Epithelial cell of prostate (primary cell): ENCODE measurements at regions not wholly inside any gene's neighbourhood (a gene's known extent, or its start where the extent isn't known, plus 50 kb on each side); places are given as distances from the start of the nearest gene placed in this dataset.
"Not testable (repeated sequence)": the region's sequence is repeated elsewhere in the genome, so short reads cannot be mapped to it uniquely, and the experiment has no call there.

Experiments used
- DNase-seq: peaks from one replicate; pipeline ENCODE4 v3.0.0-alpha.2; 2011; ENCODE audit warnings: low read depth, low spot score
- H3K27ac ChIP-seq: fragments of 450-650 bp; 2 replicates; pipeline ENCODE4 v1.5.1; 2017; ENCODE audit warnings: mild to moderate bottlenecking

DNA sequence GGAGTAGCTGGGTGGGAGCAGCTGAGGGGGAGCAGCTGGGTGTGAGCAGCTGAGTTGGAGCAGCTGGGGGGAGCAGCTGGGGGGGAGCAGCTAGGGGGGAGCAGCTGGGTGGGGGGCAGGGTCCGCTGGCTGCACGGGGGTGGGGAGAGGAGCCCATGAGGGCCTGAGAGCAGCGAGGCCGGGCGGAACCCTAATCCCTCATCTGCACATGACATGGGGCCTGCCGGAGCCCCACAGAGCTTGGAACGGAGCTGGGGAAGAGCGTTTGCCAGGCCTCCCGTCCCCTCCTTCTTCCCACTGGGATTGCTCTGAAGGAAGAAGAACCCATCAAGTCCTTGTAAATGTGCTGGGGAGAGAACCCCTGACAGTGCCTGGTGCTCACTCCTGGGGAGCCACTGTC, 83.2 kb upstream of the LPCAT1 start:
- not testable (repeated sequence) for H3K27ac ChIP-seq, DNase-seq

GRCh38 chr5:1603916-1604315, 80.2 kb upstream of the LPCAT1 start:
- H3K27ac ChIP-seq, DNase-seq: not testable (repeated sequence)

- DNase-seq, H3K27ac ChIP-seq: not testable (repeated sequence)
Observed at GRCh38 chr5:1601565-1601964, 77.8 kb upstream of the LPCAT1 start.

DNA sequence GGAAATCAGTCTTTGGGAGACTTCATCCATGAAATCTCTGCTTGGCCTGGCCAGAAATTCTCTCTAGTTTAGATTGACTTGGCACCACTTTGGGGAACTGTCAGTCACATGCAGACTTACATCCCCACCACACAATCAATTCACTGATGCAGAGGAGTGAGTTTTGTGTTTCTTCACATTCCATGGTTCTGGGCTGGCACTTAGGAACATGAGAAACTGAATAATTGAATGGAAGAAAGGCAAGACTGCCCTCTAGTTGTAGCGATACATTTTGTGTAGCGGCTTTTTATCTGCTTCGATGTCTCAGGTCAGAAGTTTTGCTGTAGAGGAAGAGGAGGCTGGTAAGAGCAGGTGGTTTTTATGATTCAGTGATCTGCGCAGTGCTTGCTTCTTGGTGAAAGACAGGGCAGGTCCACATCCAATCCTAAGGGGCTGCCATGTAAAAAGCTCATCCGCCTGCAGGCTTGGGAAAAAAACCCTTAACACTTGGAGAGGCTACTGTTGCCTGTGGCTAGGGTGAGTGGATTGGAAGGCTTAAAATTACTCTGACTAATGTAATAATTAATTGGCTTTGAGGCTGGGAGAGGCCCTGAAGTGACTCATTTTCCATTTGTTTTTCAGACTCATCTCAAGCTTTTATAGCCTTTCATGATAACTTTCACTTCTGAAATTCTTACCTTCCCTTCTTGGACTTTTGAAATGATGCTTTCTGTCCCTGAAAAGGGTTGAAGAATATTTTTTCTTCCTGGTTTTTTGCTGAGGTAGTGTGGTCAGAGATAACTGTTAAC, 75.4 kb upstream of the LPCAT1 start:
- H3K27ac ChIP-seq, DNase-seq: not testable (repeated sequence)

DNA sequence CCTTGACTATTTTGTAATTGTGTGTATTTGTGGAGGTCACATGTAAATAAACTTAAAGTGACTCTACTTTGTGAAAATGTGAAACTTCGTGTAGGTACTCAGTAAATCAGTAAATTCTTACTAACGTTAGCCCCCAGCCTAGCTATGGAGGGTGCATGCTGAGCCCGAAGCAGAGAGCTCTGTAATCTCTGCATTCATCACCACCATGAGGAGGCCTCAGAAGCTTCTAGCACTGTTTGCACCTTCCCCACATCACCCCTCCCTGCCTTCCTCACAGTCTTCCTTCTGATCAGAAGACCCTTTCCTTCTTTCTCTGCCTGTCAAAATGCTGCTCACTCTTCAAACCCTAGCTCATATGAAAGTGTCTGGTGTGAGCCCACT, 73.3 kb upstream of the LPCAT1 start:
- H3K27ac ChIP-seq, DNase-seq: not testable (repeated sequence)

GRCh38 chr5:1596462-1597092, 72.8 kb upstream of the LPCAT1 start:
- not testable (repeated sequence) for H3K27ac ChIP-seq, DNase-seq

GRCh38 chr5:1594357-1595106, 70.8 kb upstream of the LPCAT1 start:
- H3K27ac ChIP-seq, result no peak overlapping the region

GRCh38 chr5:1593903-1594356, 70.2 kb upstream of the LPCAT1 start:
- no peak for DNase-seq
- no peak overlapping the region for H3K27ac ChIP-seq

More at GRCh38 chr5:1594357-1595106, 70.8 kb upstream of the LPCAT1 start:
- DNase-seq, result no peak

DNA sequence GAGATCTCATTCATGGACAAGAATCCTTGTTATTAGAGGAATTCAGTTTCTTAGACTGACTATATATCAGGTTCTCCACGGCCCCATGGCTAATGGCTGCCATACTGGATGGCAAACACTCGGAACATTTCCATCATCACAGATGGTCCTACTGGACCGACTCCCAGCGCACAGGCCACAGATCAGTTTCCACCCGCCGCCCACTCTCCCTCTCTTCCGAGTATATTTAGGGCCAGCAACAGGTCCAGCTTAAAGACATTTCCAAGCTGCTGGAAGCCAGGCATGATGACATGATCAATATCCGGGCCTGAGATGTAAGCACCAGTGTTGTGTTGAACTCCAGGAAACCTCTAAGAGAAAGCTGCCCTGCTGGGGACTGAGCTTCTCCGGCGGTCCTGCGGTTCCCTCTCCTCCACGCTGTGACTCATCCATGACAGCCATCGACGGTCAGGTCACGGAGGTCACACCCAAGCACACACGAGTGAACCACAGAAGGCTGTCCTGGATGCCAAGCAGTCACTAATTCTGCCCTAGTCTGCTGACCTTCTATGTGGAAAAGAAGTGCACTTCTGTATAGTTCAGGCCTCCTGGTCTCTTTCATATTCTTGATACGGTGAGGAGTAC, 64.4 kb upstream of the LPCAT1 start:
- not testable (repeated sequence) for DNase-seq, H3K27ac ChIP-seq

- H3K27ac ChIP-seq, DNase-seq: not testable (repeated sequence)
Observed at GRCh38 chr5:1583081-1583875, 59.5 kb upstream of the LPCAT1 start.

- DNase-seq, H3K27ac ChIP-seq: not testable (repeated sequence)
Observed at GRCh38 chr5:1579389-1579788, 55.6 kb upstream of the LPCAT1 start.

- H3K27ac ChIP-seq, DNase-seq: not testable (repeated sequence)
Observed at GRCh38 chr5:1576851-1577250, 53.1 kb upstream of the LPCAT1 start.

DNA sequence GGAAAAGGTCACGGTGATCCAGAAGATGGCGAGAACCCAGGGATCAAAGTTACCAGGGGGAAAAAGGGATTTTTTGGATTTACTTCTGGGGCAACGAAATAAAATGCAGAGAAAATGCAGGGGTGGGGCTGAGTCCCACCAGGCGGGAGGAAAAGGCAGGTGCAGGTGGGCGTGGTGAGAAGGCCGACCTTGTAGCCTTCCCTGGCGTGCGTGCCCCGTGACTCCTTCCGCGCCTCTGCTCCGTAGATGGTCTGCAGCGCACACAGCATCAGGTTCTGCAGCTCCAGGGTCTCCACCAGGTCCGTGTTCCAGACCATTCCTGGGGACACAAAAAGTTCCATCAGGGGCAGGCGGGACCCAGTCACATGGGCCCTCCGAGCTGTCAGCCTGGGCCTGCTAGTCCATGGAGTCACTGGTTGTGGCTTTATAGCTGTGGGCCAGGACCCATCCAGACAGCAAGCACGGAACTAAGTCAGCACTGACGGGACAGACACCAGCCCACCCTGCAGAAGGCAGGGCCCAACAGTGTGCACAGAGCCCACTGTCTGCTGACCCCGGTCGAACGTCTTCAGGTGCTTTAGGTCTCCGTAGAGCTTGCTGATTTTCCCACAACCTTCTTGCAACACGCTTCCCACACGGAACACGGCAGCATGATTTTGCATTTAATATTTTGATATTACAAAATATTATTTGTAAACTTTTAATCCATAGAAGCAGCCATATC, 52.4 kb upstream of the LPCAT1 start:
- not testable (repeated sequence) for DNase-seq, H3K27ac ChIP-seq

DNA sequence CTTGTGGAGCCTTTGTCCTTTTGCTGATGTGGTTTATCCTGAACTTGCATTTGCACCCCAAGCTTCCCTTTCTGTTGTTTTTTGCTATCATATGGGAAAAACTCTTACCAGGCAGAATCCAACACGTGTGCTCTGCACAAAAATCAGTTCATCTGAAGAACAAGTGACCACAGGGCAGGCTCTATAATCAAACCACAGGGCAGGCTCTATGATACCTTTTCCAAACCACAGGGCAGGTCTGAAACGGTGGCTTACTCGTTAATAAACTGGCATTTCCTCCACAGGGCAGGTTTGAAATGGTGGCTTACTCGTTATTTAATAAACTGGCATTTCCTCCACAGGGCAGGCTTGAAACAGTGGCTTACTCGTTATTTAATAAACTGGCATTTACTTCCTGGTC, 51.7 kb upstream of the LPCAT1 start:
- not testable (repeated sequence) for H3K27ac ChIP-seq, DNase-seq

DNA sequence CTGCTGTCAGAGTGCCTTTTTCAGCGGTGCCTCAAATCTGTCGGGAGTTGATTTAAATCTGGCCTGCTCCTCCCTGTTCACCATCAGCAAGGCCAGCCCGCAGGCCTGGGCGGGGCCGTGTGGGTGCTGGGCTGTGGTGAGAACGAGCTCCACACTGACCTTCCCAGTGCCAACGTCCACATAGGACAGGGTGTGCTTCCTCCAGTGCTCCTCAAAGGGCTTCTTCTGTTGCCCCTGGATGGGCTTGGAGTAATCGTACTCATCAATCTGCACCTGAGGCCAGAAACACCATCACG, 50.2 kb upstream of the LPCAT1 start:
- H3K27ac ChIP-seq, result not testable (repeated sequence)

DNA sequence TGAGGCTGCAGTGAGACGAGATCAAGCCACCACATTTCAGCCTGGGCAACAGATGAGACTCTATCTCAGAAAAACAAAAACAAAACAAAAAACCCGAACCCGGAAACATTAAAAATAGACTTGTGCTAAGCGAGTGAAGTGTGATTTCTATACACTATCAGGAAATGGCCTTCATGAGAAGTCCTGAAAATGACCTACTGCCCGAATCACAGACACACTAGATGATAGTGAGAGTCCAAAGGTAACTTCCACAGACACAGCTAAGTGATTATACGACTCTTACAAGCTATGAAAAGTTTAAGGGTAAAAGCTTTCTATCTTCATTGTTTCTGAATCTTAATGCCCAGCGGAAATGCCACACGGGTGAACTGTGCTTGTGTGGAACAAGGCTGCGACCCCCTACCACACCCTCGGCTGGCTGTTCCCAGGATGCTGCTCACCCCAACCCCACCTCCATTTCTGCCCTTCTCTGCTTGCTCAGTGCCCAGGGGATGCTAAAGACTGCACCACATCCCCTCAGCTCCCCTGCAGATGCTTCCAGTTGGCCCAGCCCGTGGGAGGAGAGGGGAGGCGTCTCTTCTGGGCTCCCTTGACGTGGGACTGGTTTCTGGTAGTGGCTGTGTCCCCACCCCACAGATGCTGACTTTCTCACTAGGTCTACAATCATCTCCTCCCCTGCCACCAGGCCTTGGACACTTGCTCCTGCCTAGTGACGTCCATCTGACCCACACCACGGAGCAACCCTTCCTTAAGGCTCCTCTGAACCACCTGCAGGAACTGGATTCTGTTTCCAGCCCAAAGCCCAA, 49.7 kb upstream of the LPCAT1 start:
- not testable (repeated sequence) for H3K27ac ChIP-seq, DNase-seq

More for the DNA sequence above, 50.2 kb upstream of the LPCAT1 start:
- DNase-seq, result not testable (repeated sequence)
